ENCODE measurements at regions not wholly inside any gene's neighbourhood (a gene's known extent, or its start where the extent isn't known, plus 50 kb on each side); places are given as distances from the start of the nearest gene placed in this dataset.

DNA sequence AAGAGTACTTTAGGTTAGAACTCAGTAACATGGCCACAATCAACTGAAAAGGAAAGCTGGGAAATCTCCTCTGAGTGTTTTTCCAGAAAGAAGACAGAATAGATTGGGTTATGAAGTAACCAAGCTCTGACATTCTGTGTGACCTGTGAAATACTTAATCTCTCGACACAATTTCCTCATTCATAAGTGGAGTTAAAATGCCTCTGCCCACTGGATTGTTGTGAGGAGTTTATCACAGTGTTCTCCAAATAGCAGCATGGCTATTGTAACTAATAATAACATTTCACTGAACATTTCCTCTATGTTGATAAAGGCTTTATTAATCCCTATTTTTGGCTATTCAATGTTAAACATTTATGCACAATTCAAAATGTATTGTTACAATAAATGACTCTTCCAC lies 311.0 kb downstream of the GABRB2 start:
- DNase-seq = no peak

DNA sequence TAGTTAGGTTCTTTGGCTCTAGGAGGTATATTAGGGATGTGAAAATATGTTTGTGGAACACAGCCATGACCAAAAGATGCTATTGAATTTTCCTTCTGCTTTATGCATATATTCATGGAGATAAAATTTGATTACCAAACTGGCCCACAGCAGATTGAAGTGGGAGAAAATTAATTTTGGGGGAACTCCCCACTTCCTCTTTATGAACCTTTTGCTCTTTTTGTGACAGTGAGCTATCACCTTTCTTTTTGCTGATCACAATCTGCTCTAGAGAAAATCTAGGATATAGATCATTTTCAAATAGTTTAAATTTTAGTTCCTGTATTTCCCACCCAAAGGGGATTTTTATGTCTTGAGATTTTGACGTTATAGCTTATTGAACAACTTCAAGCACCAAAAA lies 313.0 kb downstream of the GABRB2 start:
- no peak for DNase-seq

DNA sequence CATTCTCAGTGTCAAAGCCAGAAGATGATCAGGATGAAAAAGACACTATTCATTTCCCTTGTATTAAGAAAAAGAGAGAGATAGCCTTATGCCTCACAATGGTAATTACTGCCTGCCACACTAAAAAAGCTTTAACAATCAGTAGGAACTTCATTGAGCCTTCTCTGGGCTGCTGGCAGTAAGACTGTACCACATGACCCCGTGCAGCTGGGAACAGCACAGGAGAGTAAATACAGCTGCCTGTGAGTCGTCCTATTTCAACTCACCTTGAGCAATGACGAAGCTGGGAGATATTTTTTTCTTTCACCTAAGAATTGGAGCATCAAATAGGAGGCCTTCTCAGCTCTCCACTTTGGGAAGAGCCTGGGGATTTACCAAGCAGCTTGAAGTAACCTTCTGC lies 316.3 kb downstream of the GABRB2 start:
- DNase-seq = no peak

DNA sequence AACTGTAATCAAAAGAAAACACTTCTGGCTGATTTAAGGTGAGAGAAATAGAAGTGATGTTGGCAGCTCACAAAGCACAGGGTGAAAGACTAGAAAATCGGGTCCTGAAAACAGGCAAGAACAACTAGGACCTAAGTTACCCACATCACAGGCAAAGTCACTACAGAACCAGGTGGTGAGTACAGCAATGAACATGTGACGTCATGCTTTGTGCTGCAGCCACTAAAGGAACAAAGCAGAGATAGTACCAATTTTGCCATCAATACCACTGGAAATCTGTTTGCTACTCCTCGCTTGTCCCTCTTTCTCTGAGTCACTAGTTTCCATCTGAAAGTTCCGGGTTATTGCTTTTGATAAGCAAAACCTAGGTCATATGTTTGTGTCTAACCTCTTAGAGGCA lies 326.7 kb downstream of the GABRB2 start:
- no peak for DNase-seq

DNA sequence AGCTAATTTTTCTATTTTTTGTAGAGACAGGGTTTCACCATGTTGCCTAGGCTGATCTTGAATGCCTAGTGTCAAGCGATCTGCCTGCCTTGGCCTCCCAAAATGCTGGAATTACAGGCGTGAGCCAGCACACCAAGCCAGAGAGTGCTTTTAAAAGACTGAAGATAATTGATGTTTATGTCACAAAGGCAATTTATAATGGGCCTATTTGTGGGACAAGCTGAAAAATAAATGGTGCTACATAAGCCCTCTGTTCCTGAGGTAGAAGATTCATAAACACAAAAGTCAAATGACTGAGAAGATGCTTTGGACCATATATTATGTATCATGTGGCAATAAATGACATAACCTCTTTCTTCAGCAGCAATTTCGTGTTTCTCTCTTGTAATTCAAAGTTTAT lies 329.6 kb downstream of the GABRB2 start:
- no peak for DNase-seq

DNA sequence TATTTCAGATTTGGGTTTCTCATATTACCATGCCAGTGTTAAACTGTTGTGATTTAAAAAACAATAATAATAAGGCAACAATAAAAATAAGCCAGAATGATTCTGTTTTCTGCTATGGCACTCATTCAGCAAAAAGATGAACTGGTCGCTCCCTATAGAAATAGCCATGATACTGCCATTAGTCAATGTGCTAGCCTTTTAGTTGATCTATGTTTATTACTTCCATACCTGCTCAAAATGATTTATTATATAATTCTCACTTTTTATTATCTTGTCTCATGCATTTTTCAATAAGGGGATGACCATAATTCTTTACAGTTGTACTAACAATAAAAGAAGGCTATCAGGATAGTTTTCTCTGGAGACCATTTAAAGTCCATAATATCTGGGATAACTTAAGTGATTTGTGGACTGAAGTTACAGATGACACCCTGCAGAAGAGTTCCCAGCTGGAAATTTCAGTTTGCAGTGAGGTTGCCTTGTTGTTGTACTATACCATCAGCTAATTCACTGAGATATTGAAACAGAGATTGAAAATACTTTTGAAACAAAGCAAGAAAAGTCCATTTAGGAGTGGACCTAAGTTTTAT lies 334.3 kb downstream of the GABRB2 start:
- DNase-seq = no peak

DNA sequence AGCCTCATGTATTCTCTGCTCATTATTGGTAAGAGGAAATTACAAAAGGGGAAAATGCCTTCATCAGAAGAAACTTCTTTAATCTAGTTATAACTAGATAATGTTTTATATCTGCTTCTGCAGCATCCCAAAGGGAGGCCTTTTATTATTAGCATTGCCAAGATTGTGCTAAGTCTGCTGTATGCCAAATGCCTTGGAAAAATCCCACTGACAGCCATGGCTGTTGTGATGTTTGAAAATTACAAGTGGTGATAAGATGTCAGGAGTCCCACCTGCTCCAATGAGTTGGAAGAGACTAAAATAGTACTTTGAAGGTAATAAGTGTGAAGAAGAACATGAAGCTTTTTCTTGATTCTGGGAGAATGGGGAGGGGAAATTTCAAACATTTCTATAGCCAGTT lies 345.0 kb downstream of the GABRB2 start:
- DNase-seq = no peak

DNA sequence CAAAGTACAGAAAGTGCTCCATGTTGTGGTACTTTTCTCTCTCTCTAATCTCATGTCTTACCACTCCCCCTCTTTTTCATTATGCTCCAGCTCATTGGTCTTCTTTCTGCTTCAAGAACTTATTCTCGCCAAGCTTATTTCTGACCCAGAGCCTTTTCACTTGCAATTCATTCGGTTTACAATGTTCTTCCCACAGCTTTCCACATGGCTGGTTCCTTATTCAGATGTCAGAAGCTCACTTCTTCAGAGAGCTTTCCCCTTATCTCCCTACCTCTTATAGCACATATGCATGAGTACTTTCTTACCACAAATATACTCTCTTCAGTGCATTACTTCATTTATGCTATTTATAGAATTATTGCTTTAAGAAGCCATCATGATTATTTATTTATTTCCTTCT lies 338.8 kb upstream of the ATP10B start:
- no peak for DNase-seq

DNA sequence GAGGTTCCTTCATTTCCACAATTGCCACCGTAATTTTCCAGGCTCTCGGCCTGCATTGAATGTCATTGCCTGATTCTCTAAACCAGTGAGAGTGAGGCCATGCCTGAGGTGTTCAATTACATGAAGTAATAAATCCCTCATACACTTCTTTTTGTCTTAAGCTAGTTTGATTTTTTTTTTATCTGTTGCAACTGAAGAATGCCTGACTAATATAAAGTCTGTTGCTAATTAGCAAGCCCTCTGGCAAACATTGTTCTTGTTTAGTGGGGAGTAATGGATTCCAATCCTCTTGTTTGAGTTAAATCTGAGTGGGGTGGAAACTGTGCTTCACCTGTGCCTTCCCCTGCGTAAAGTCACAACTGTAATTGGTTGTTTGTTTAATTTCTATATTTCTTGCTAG lies 338.1 kb upstream of the ATP10B start:
- DNase-seq = no peak

DNA sequence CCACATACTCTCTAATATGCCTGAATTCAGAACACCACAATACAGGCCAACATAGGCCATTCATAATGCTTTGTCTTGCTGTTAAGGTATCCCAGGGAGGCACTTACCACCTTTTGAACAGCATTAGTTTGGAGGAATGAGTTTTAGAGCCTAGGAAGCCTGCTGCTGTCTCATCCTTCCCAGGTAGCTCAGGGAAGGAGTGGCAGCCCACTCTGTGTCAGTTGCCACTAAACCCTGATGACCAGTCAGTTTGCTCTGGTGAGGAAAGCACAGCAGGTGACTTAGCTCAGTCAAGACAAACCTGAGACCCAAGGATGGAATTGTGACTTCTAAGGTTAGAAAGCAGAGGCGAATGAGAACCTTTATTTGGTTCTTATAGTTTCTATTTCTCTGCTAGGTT lies 337.4 kb upstream of the ATP10B start:
- DNase-seq = no peak

DNA sequence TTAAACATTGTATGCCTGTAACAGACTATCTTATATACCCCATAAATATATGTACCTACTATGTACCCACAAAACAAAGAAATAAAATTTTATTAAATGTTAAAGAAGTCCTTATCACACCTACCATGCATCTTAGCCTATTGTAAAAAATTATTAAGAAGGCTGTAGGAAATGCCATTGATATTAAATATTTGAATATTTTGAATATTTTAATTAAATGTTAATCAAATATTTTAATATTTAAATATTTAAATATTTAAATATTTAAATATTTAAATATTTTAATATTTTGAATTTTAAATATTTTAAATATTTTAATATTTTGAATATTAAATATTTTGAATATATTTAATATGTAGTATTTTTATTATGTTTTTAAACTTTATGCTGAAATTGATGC lies 331.5 kb upstream of the ATP10B start:
- no peak for DNase-seq

DNA sequence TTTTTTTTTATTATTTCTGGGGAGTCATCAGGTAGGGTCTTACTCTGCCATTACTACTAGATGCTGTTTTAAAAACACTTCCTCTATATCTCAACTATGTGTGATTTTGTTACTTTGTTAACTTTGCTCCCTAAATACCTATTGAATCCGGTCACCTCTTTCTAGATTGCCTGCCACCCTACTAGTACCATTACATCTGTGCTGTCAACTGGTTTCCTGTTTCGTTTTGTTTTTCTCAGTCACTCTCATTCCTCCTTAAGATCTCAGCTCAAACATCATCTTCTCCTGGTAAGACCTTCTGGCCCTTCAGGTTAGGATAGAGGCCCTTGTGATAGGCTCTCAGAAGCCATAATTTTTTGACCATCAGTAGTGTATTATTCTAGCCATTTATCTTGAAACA lies 324.2 kb upstream of the ATP10B start:
- DNase-seq = no peak

DNA sequence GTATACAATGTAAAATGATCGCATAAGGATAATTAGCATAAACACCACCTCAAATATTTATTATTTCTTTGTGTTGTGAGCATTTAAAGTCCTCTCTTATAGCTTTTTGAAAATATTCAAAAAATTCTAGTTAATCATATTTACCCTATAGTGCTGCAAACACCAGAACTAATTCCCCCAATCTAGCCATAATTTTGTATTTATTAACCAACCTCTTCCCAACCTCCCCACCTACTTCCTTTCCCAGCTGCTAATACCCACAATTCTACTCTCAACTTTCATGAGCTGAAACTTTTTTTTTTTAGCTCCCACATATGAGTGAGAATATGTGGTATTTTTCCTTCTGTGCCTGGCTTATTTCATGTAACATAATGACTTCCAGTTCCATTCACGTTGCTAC lies 317.8 kb upstream of the ATP10B start:
- no peak for DNase-seq

DNA sequence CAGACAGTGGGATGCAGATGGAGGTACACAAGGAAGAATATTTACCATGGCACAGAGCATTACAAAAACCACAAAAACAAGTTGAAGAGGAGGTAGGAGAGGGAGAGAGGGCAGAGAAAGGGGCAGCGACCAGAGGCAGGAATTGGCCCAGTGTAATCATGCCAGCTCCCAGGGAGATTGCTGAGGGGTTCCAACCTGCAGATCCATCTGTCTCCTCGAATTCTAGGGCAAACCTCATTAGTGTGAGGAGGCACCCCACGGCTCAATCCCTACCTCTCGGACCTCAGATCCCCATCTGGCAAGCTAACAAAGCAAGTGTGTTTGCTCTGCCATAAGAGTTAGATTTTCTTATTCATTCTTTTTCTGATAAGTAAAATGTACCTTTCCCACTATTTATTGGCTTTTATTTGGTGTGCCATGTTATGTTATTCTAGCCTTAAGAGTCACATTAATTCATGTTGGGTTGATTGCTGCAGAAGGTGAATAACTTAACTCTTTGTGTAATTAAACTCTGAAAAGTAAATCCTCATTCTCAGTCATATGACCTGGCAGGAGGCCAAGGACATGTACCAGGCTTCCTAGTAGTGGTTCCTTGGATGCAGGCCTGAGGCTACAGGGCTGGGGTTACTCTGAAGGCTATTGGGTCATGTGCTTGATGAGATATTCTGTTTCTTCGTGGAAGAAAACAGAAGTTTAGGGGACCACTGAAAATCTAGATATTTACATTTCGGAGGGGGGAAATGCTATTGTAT lies 315.2 kb upstream of the ATP10B start:
- DNase-seq = no peak

DNA sequence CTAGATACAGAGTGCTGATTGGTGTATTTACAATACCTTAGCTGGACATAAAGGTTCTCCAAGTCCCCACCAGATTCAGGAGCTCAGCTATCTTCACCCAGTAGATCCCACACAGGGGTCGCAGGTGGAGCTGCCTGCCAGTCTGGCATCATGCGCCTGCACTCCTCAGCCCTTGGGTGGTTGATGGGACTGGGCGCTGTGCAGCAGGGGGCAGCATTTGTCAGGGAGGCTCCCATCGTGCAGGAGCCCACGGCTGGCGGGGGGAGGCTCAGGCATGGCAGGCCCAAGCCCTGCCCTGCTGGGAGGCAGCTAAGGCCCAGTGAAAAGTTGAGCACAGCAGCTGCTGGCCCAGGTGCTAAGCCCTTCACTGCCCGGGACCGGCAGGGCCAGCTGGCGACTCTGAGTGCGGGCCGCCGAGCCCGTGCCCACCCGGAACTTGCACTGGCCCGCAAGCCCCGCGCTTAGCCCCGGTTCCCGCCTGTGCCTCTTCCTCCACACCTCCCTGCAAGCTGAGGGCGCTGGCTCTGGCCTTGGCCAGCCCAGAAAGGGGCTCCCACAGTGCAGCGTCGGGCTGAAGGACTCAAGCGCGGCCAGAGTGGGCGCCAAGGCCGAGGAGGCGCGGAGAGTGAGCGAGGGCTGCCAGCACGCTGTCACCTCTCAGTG lies 314.1 kb upstream of the ATP10B start:
- no peak for DNase-seq

DNA sequence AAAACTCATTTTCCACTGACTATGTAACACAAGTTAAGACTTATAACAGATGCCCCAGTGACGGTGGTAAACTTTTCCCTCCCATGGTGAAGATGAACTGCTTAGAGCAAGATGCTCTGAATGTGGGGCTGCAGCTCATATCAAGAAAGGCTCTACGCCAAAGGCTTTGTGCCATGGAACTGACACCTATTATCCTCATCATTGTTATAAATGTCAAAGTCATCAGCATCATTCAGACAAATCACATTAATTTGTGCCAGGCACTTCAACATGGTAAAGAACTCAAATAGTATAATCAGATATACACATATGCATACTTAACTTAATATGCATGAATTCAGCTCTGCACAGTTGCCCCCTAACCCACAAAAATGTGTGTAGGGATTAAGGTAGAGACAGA lies 305.9 kb upstream of the ATP10B start:
- DNase-seq = no peak

DNA sequence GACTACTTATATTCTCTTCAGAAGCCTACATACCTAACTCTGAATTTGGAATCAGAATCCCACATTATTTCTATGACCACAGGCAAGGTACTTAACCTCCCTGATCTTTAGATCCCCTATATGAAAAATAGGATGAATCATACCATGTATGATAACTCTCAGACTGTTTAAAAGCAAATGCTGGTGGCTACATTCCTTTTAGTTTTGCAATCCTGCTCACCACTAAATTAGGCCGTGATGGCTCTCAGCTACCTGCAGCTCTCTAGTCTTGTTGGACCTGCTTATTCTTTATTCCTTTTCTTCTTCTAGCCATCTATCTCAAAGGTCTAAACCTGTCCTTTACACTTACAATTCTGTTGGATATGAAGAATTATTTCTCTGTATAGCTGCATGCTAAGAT lies 303.4 kb upstream of the ATP10B start:
- no peak for DNase-seq

DNA sequence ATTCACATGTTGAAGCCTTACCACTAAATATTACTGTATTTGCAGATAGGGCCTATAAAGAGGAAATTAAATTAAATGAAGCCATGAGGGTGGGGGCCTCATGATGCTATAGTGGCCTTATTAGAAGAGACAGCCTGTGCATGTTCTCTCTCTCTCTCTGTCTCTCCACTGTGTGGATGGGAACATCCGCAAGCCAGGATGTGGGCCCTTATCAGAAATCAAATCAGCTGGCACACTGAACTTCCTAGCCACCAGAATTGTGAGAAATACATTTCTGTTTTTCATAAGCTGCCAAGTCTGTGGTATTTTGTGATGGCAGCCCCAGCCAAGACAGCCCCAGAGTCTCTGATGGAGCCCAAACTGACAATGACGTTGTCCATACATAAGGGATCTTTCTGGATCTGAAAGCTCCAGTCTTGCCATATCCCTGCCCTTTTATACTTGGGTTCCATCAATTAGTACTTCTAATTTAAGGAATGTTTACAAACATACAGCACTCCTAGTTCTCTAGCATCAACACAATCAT lies 300.5 kb upstream of the ATP10B start:
- DNase-seq = no peak

DNA sequence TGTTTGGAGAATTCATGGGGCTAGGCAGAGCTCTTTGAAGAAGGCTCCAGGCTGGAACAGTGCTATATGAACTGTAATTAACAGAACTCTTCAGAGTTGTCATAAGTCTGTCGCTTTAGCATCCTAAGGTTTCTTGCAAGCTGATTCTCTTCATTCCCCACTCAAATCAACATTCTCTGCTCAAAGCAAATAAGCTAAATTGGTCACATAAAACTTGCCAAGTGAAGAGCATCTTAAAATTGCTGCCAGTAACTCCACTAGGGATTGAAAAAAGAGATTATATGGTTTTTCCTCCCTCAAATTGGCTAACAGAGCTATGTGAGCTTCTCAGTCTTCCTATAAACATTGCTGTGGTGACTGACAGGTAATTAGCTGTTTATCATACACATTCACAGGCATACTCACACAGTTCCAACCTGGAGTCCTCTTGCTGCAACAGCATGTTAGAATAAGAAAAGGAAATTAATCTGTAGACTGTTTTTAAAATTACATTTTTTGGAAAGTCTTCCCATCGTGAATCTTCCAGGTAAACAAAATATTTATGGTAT lies 298.5 kb upstream of the ATP10B start:
- no peak for DNase-seq

DNA sequence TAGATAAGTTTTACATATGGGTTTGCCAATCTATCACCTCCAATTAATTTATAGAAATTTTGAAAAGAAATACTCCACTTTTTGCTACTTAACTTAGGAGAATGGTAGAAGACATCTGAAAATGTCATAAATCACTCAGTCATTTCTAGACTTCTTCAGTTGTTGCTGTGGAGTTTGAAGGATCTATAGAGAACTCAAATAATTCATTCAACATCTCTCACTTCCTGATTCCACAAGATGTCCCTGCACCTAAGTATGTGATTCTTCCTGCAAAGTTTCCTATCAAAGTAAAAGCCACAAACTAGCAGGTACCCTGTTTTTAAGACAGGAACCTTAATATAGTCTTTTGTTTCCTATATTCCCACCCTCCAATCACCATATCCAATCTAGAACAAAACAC lies 297.1 kb upstream of the ATP10B start:
- DNase-seq = no peak

DNA sequence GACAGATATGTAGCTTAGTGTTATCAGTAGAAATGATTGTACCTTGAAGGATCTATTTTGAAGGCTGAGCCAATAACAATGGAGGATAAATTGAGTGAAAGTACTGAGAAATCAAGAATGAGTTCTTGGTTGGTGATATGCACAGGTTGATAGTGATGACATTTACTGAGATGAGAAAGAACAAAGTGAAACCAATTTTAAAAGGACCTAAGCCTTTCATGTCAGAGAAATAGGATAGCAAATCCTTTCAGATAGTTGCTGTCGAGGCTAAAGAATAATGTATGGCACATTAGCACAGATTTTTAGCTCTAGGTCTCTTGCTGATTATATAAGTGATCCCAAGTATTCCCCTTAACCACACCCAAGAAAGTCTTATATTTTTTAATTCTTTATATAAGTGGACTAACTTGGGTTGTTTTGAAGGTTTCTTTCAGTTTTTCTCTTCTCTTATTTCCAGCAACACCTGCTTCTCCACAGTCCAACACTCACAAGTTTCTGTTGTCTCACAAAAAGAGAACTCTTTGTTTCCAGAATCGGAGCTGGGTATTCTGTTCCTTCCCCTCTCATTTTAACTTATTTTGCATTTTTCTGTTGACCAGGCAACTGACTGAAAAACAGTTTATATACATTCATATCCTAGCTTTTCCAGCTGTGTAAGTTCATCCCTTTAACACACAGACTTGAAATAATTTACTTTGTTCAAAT lies 286.9 kb upstream of the ATP10B start:
- no peak for DNase-seq

DNA sequence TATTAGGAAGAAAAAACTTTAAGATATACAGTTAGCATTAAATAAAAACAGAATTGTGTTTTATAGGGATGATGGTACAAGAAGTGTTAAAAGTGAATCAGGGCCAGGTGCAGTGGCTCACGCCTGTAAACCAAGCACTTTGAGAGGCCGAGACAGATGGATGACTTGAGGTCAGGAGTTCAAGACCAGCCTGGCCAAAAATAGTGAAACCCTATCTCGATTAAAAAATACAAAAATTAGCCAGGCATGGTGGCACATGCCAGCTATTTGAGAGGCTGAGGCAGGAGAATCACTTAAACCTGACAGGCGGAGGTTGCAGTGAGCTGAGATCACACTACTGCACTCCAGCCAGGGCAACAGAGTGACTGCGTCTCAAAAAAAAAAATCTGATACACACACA lies 282.9 kb upstream of the ATP10B start:
- DNase-seq = no peak

DNA sequence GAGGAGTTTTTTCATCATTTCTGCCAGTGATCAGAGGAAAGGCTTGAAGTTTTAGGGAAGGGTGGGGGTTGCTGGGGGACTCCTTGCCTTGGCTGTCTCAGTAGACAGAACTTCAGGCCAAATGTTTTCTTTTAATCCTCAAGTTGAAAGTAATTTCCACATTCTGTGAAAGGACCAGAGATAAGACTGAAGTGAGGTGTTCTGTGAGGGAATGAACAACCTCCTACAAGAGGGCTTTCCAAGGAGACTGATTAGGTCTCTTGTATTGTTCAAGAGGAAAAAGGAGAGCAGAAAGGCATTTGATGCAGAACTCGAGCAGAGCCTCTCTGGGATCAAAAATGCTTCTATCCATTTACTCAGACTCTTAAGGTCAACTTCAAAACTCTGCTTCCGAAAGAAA lies 282.1 kb upstream of the ATP10B start:
- DNase-seq = no peak

All from femur (tissue), 1 donor.